DND-41 (cell line): ENCODE measurements at regions not wholly inside any gene's neighbourhood (a gene's known extent, or its start where the extent isn't known, plus 50 kb on each side); places are given as distances from the start of the nearest gene placed in this dataset.

ENCODE experiments used
- ATAC-seq: fragments of 200-7000 bp; cut with Tn5 transposase; 3 replicates; pipeline ENCODE4 v1.9.1; 2021; ENCODE audit warnings: low read depth; ENCODE audit not compliant: insufficient read depth
- DNase-seq: peaks from one replicate; pipeline ENCODE4 v3.0.0-alpha.2; 2020
- H2AFZ ChIP-seq: 2 replicates; pipeline ENCODE4 v1.6.0; 2012; ENCODE audit warnings: low read depth, low read length
- H3K27ac ChIP-seq: 2 replicates; pipeline ENCODE4 v1.5.1; 2012; ENCODE audit warnings: low read length, inconsistent platforms
- H3K27me3 ChIP-seq: fragments of 200-600 bp; sonication (generic); 2 replicates; pipeline ENCODE4 v1.6.0; 2012; ENCODE audit warnings: low read length, mild to moderate bottlenecking, inconsistent platforms; ENCODE audit not compliant: insufficient read depth, poor library complexity
- H3K36me3 ChIP-seq: 2 replicates; pipeline ENCODE4 v1.5.1; 2012; ENCODE audit warnings: low read length, inconsistent platforms; ENCODE audit not compliant: insufficient read depth
- H3K4me1 ChIP-seq: 2 replicates; pipeline ENCODE4 v1.5.1; 2012; ENCODE audit warnings: mild to moderate bottlenecking, low read length; ENCODE audit not compliant: insufficient read depth
- H3K4me2 ChIP-seq: 2 replicates; pipeline ENCODE4 v1.6.0; 2012; ENCODE audit warnings: mild to moderate bottlenecking, moderate library complexity, low read length, inconsistent platforms; ENCODE audit not compliant: insufficient read depth
- H3K4me3 ChIP-seq, 2 experiments: fragments of 200-600 bp in 1 of 2; shearing (Covaris generic) in 1 of 2; 2 replicates each; pipeline ENCODE4 v1.5.1; 2012 to 2016; ENCODE audit warnings: inconsistent platforms in 2 of 2, low read length in 2 of 2, mild to moderate bottlenecking in 2 of 2, low read depth in 1 of 2, moderate library complexity in 1 of 2
- H3K79me2 ChIP-seq: 2 replicates; pipeline ENCODE4 v1.6.0; 2012; ENCODE audit warnings: low read length, inconsistent platforms; ENCODE audit not compliant: insufficient read depth
- H3K9ac ChIP-seq: 2 replicates; pipeline ENCODE4 v1.6.0; 2012; ENCODE audit warnings: low read depth, mild to moderate bottlenecking, inconsistent platforms, low read length, moderate library complexity
- H3K9me3 ChIP-seq: 2 replicates; pipeline ENCODE4 v1.5.1; 2012; ENCODE audit warnings: low read length, moderate library complexity, mild to moderate bottlenecking, inconsistent platforms; ENCODE audit not compliant: insufficient read depth, severe bottlenecking
- H4K20me1 ChIP-seq: 2 replicates; pipeline ENCODE4 v1.6.0; 2012; ENCODE audit warnings: low read length; ENCODE audit not compliant: insufficient read depth
- EZH2 ChIP-seq: IDR thresholded peaks from 3 replicates; pipeline ENCODE4 v1.6.1; 2012; ENCODE audit warnings: borderline replicate concordance, low read depth, mild to moderate bottlenecking, moderate library complexity, low read length, inconsistent platforms; ENCODE audit not compliant: severe bottlenecking
- TF ChIP-seq, protein P1 (sequence below): IDR thresholded peaks from 2 replicates; pipeline ENCODE4 v1.5.1; 2012; ENCODE audit warnings: borderline replicate concordance, low read length, moderate library complexity, mild to moderate bottlenecking; ENCODE audit not compliant: poor library complexity, severe bottlenecking; ENCODE audit errors: extremely low read depth

DNA sequence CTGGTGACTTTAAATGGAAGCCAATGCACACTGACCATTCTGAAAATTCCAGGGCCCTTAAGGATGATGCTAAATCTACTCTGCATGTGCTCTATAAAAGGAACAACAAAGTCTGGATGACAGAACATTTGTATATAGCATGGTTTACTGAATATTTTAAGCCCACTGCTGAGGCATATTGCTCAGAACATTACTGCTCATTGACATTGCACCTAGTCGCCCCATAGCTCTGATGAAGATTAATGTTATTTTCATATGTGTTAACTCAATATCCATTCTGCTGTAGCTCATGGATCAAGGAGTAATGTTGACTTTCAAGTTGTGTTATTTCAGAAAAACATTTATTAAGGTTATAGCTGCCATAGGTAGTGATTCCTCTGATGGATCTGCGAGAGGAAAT, 827.5 kb upstream of the CHAC2 start:
- Histone ChIP-seq H3K27ac (no peak overlapping the region), H3K79me2 (no peaks in the 10 kb centered on the region), H2AFZ (no peak overlapping the region), H3K4me3 (no peak overlapping the region), H3K4me2 (no peak overlapping the region), H3K9ac (no peak overlapping the region), H4K20me1 (no peaks in the 10 kb centered on the region), H3K36me3 (no peaks in the 10 kb centered on the region), H3K9me3 (no peaks in the 10 kb centered on the region), H3K4me1 (no peaks in the 10 kb centered on the region), H3K27me3 (no peaks in the 10 kb centered on the region)
- ATAC-seq (no peak), DNase-seq (no peak)
- TF ChIP-seq EZH2: no peak
- TF ChIP-seq, protein P1, sequence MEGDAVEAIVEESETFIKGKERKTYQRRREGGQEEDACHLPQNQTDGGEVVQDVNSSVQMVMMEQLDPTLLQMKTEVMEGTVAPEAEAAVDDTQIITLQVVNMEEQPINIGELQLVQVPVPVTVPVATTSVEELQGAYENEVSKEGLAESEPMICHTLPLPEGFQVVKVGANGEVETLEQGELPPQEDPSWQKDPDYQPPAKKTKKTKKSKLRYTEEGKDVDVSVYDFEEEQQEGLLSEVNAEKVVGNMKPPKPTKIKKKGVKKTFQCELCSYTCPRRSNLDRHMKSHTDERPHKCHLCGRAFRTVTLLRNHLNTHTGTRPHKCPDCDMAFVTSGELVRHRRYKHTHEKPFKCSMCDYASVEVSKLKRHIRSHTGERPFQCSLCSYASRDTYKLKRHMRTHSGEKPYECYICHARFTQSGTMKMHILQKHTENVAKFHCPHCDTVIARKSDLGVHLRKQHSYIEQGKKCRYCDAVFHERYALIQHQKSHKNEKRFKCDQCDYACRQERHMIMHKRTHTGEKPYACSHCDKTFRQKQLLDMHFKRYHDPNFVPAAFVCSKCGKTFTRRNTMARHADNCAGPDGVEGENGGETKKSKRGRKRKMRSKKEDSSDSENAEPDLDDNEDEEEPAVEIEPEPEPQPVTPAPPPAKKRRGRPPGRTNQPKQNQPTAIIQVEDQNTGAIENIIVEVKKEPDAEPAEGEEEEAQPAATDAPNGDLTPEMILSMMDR: no peak

DNA sequence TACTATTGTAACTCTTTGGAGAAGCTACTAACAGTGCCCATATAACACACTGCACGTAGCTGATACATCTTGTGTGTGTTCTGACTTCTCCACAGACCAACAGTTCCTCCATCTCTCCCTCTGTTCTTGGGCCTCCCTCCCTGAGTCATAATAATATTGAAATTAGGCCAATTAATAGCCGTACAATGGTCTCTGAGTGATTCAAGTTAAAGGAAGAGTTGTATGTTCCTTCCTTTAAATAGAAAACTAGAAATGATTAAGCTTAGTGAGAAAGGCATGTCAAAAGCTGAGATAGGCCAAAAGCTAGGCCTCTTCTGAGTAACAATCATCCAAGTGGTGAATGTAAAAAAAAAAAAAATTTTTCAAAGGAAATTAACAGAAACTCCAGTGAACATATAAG, 828.4 kb upstream of the CHAC2 start:
- no peak for DNase-seq

DNA sequence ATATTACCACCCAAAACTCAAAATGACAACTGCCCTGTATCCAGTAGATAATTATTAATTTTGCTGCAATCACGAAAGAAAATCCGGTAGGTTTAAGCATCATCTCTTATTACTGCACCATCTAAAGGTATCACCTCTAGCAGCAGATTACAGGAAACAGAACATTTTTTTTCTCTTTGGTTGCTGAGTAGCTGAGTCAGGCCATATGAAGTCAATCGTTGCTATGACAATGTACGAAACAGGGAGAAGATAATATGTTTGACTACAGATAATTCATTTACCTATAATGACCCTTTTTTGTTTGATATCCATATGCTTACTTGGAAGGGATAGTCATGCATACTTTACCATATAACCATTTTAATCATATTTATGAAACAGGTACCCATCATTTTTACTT, 831.6 kb upstream of the CHAC2 start:
- Histone ChIP-seq H3K4me1 (no peaks in the 10 kb centered on the region), H3K27me3 (no peaks in the 10 kb centered on the region), H3K27ac (no peak overlapping the region), H3K9me3 (no peaks in the 10 kb centered on the region), H2AFZ (no peak overlapping the region), H3K9ac (no peak overlapping the region), H3K79me2 (no peaks in the 10 kb centered on the region), H4K20me1 (no peaks in the 10 kb centered on the region), H3K4me2 (no peak overlapping the region), H3K36me3 (no peaks in the 10 kb centered on the region), H3K4me3 (no peak overlapping the region)
- TF ChIP-seq, protein P1: no peak
- TF ChIP-seq EZH2: no peak
- ATAC-seq (no peak), DNase-seq (no peak)

More for the DNA sequence above, 828.4 kb upstream of the CHAC2 start:
- H3K9ac ChIP-seq: no peak overlapping the region
- H3K4me1 ChIP-seq: no peaks in the 10 kb centered on the region
- no peak overlapping the region for H2AFZ ChIP-seq
- no peak for ATAC-seq
- H3K79me2 ChIP-seq: no peaks in the 10 kb centered on the region
- no peaks in the 10 kb centered on the region for H4K20me1 ChIP-seq
- H3K4me2 ChIP-seq: no peak overlapping the region
- H3K4me3 ChIP-seq: no peak overlapping the region
- no peaks in the 10 kb centered on the region for H3K9me3 ChIP-seq
- no peak for TF ChIP-seq EZH2
- TF ChIP-seq, protein P1: no peak
- H3K27me3 ChIP-seq: no peaks in the 10 kb centered on the region
- H3K27ac ChIP-seq: no peak overlapping the region
- no peaks in the 10 kb centered on the region for H3K36me3 ChIP-seq
